ENCODE measurements at regions not wholly inside any gene's neighbourhood (a gene's known extent, or its start where the extent isn't known, plus 50 kb on each side); places are given as distances from the start of the nearest gene placed in this dataset.

- DNase-seq (ENCODE audit: low spot score in 2 of 2), result no peak
- Histone ChIP-seq H3K9me3 (peaks cover 0 to 8% (median 0%) of the 10 kb centered on the region in 4 donors), H3K4me3 (no peak overlapping the region), H3K36me3 (no peaks in the 10 kb centered on the region), H3K27ac (no peak overlapping the region), H3K4me1 (peaks cover 0 to 4% (median 0%) of the 10 kb centered on the region in 4 donors), H3K27me3 (no peaks in the 10 kb centered on the region)
- 51 to 62% methylated on average over 6 of the region's 6 CpGs for WGBS, 2 donors
- no peak for TF ChIP-seq POLR2A (IDR thresholded peaks at IDR 0.05)
- TF ChIP-seq EP300 (IDR thresholded peaks at IDR 0.05), result no peak
- no peak for TF ChIP-seq CTCF (IDR thresholded peaks at IDR 0.05)
Measured at GRCh38 chr10:124256151-124256550, 162.6 kb downstream of the OAT start.

- H3K27ac ChIP-seq, result no peak overlapping the region
- 87 to 91% methylated on average over 5 of the region's 5 CpGs for WGBS, 2 donors
- H3K4me1 ChIP-seq, result peaks cover 0 to 9% (median 0%) of the 10 kb centered on the region in 4 donors
- no peaks in the 10 kb centered on the region for H3K36me3 ChIP-seq
- H3K4me3 ChIP-seq, result no peak overlapping the region
- no peaks in the 10 kb centered on the region for H3K27me3 ChIP-seq
- TF ChIP-seq POLR2A (IDR thresholded peaks at IDR 0.05), result no peak
- no peak for TF ChIP-seq CTCF (IDR thresholded peaks at IDR 0.05)
- TF ChIP-seq EP300 (IDR thresholded peaks at IDR 0.05), result no peak
- DNase-seq (ENCODE audit: low spot score in 2 of 2), result no peak
- peaks cover 0 to 8% (median 0%) of the 10 kb centered on the region in 4 donors for H3K9me3 ChIP-seq
Measured at GRCh38 chr10:124255556-124255955, 162.2 kb upstream of the CHST15 start.

GRCh38 chr10:124254490-124254889 is 161.1 kb upstream of the CHST15 start:
- Histone ChIP-seq H3K27ac (no peak overlapping the region), H3K9me3 (peaks cover 0 to 7% (median 0%) of the 10 kb centered on the region in 4 donors), H3K4me3 (no peak overlapping the region), H3K36me3 (no peaks in the 10 kb centered on the region), H3K27me3 (no peaks in the 10 kb centered on the region), H3K4me1 (peaks cover 0 to 17% (median 0%) of the 10 kb centered on the region in 4 donors)
- no peak for DNase-seq (ENCODE audit: low spot score in 2 of 2)
- no peak for TF ChIP-seq CTCF (IDR thresholded peaks at IDR 0.05)
- WGBS, 2 donors, result 81 to 84% methylated on average over 8 of the region's 8 CpGs

GRCh38 chr10:124253006-124253405 is 159.6 kb upstream of the CHST15 start:
- TF ChIP-seq EP300 (IDR thresholded peaks at IDR 0.05), result no peak
- no peak for TF ChIP-seq CTCF (IDR thresholded peaks at IDR 0.05)
- no peak overlapping the region for H3K4me3 ChIP-seq
- WGBS, 2 donors, result 38 to 50% methylated on average over 1 of the region's 1 CpG

GRCh38 chr10:124252097-124252715 is 158.8 kb upstream of the CHST15 start:
- TF ChIP-seq CTCF (IDR thresholded peaks at IDR 0.05) (no peak), EP300 (IDR thresholded peaks at IDR 0.05) (no peak), POLR2A (IDR thresholded peaks at IDR 0.05) (no peak)
- Histone ChIP-seq H3K36me3 (no peaks in the 10 kb centered on the region), H3K4me1 (peaks cover 0 to 17% (median 0%) of the 10 kb centered on the region in 4 donors), H3K9me3 (no peaks in the 10 kb centered on the region), H3K27me3 (no peaks in the 10 kb centered on the region), H3K27ac (no peak overlapping the region), H3K4me3 (no peak overlapping the region)
- WGBS, 2 donors, result 67 to 76% methylated on average over 8 of the region's 8 CpGs
- DNase-seq (ENCODE audit: low spot score in 2 of 2), result no peak

More at GRCh38 chr10:124253006-124253405, 159.6 kb upstream of the CHST15 start:
- Histone ChIP-seq H3K9me3 (no peaks in the 10 kb centered on the region), H3K4me1 (peaks cover 0 to 17% (median 0%) of the 10 kb centered on the region in 4 donors), H3K36me3 (no peaks in the 10 kb centered on the region), H3K27ac (no peak overlapping the region), H3K27me3 (no peaks in the 10 kb centered on the region)
- DNase-seq (ENCODE audit: low spot score in 2 of 2), result no peak
